ENCODE measurements at regions not wholly inside any gene's neighbourhood (a gene's known extent, or its start where the extent isn't known, plus 50 kb on each side); places are given as distances from the start of the nearest gene placed in this dataset.

- DNase-seq: no peak
Observed at GRCh38 chr16:13553453-13553985, 366.4 kb upstream of the ERCC4 start.

- no peak for DNase-seq
Observed at GRCh38 chr16:13554005-13554404, 365.9 kb upstream of the ERCC4 start.

- DNase-seq: no peak
Observed at GRCh38 chr16:13554643-13555042, 365.3 kb upstream of the ERCC4 start.

GRCh38 chr16:13557418-13557817, 362.5 kb upstream of the ERCC4 start:
- DNase-seq: no peak

GRCh38 chr16:13558752-13559151, 361.2 kb upstream of the ERCC4 start:
- DNase-seq: no peak

- DNase-seq: no peak
Observed at GRCh38 chr16:13559624-13560023, 360.3 kb upstream of the ERCC4 start.

GRCh38 chr16:13560151-13560550, 359.8 kb upstream of the ERCC4 start:
- DNase-seq: no peak

GRCh38 chr16:13561291-13562070, 358.5 kb upstream of the ERCC4 start:
- no peak for DNase-seq

- DNase-seq: no peak
Observed at GRCh38 chr16:13568803-13569202, 351.2 kb upstream of the ERCC4 start.

- DNase-seq: no peak
Observed at GRCh38 chr16:13569986-13570385, 350.0 kb upstream of the ERCC4 start.

GRCh38 chr16:13571036-13571435, 348.9 kb upstream of the ERCC4 start:
- DNase-seq: no peak

GRCh38 chr16:13573903-13574302, 346.1 kb upstream of the ERCC4 start:
- no peak for DNase-seq

GRCh38 chr16:13586051-13586450, 333.9 kb upstream of the ERCC4 start:
- no peak for DNase-seq

GRCh38 chr16:13587181-13587580, 332.8 kb upstream of the ERCC4 start:
- DNase-seq: no peak

GRCh38 chr16:13594823-13595222, 325.1 kb upstream of the ERCC4 start:
- DNase-seq: no peak

GRCh38 chr16:13606804-13607203, 313.1 kb upstream of the ERCC4 start:
- DNase-seq: no peak

GRCh38 chr16:13607289-13607688, 312.7 kb upstream of the ERCC4 start:
- no peak for DNase-seq

- no peak for DNase-seq
Observed at GRCh38 chr16:13611596-13611995, 308.4 kb upstream of the ERCC4 start.

GRCh38 chr16:13612623-13613022, 307.3 kb upstream of the ERCC4 start:
- no peak for DNase-seq

- DNase-seq: no peak
Observed at GRCh38 chr16:13613165-13613564, 306.8 kb upstream of the ERCC4 start.

- no peak for DNase-seq
Observed at GRCh38 chr16:13621639-13622038, 298.3 kb upstream of the ERCC4 start.

GRCh38 chr16:13628156-13628555, 291.8 kb upstream of the ERCC4 start:
- no peak for DNase-seq

GRCh38 chr16:13629704-13630103, 290.2 kb upstream of the ERCC4 start:
- no peak for DNase-seq

- DNase-seq: no peak
Observed at GRCh38 chr16:13630374-13630773, 289.6 kb upstream of the ERCC4 start.

GRCh38 chr16:13631213-13631767, 288.7 kb upstream of the ERCC4 start:
- DNase-seq: no peak
